Liver (tissue), 7 donors: ENCODE measurements at regions not wholly inside any gene's neighbourhood (a gene's known extent, or its start where the extent isn't known, plus 50 kb on each side); places are given as distances from the start of the nearest gene placed in this dataset.
A peak's percentile ranks its signal among the peaks of the same experiment; 100 is the strongest.

Experiments
- DNase-seq: peaks from one replicate; pipeline ENCODE4 v3.0.0-alpha.2; 2017; ENCODE audit warnings: low spot score
- H3K27ac ChIP-seq, 2 donors: one replicate each; pipeline ENCODE4 v1.7.0; 2013; ENCODE audit warnings: inconsistent platforms in 2 of 2, low read length in 2 of 2, control low read depth in 1 of 2, low read depth in 1 of 2, mild to moderate bottlenecking in 1 of 2
- H3K27me3 ChIP-seq, 4 donors: one replicate each; pipeline versions ENCODE4 v1.6.1 to v1.7.0; 2013; ENCODE audit warnings: low read length in 3 of 4, inconsistent platforms in 1 of 4, mild to moderate bottlenecking in 1 of 4, moderate library complexity in 1 of 4; ENCODE audit not compliant: control insufficient read depth in 4 of 4, insufficient read depth in 4 of 4
- H3K36me3 ChIP-seq, 4 donors: one replicate each; pipeline versions ENCODE4 v1.6.1 to v1.7.0; 2013; ENCODE audit warnings: low read length in 3 of 4, mild to moderate bottlenecking in 3 of 4, low read depth in 1 of 4, moderate library complexity in 1 of 4; ENCODE audit not compliant: control insufficient read depth in 4 of 4, insufficient read depth in 3 of 4
- H3K4me1 ChIP-seq, 4 donors: one replicate each; pipeline versions ENCODE4 v1.6.1 to v1.7.0; 2013; ENCODE audit warnings: low read length in 3 of 4, mild to moderate bottlenecking in 3 of 4, moderate library complexity in 1 of 4; ENCODE audit not compliant: control insufficient read depth in 4 of 4, insufficient read depth in 4 of 4
- H3K4me3 ChIP-seq, 3 donors: one replicate each; pipeline versions ENCODE4 v1.6.1 to v1.7.0; 2013; ENCODE audit warnings: low read length in 3 of 3, control low read depth in 1 of 3, low read depth in 1 of 3, mild to moderate bottlenecking in 1 of 3
- H3K9ac ChIP-seq, 2 donors: one replicate each; pipeline ENCODE4 v1.7.0; 2013; ENCODE audit warnings: low read length in 2 of 2, mild to moderate bottlenecking in 2 of 2, moderate library complexity in 2 of 2, control low read depth in 1 of 2, low read depth in 1 of 2
- H3K9me3 ChIP-seq, 4 donors: one replicate each; pipeline versions ENCODE4 v1.6.1 to v1.7.0; 2013; ENCODE audit warnings: low read length in 3 of 4; ENCODE audit not compliant: control insufficient read depth in 4 of 4
- EGR1 ChIP-seq, 2 donors: IDR thresholded peaks; 2 replicates each; pipeline ENCODE4 v1.6.1; 2016 to 2018; ENCODE audit warnings: antibody characterized with exemption in 2 of 2, low read depth in 2 of 2
- WGBS: extraction: QIAGEN DNeasy Blood & Tissue Kit; methylation state at CpG from one replicate; pipeline ENCODE4 v1.1.7; 2013; 5-methylcytosine and 5-hydroxymethylcytosine counted together
- TF ChIP-seq, protein P1 (sequence below): IDR thresholded peaks from 2 replicates; pipeline ENCODE4 v1.6.1; 2016; ENCODE audit warnings: antibody characterized with exemption, mild to moderate bottlenecking
- donor health status: healthy.
- donor health status: healthy.
- donor health status: healthy.
- donor health status: healthy.

DNA sequence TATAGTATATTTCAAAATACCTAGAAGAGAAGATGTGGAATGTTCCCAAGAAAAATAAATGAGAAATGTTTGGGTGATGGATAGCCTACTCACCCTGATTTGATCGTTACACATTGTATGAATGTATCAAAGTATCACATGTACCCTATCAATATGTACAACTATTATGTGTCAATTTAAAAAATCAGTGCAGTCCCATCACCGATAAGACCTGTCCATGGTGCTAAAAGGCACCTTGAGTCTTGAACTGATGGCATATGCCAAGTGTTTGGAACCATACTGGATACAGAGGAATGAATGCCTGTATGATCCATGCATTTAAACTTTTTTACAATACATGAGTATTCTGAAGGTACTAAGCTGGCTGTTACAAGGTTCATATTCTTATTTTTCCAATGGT, 50.2 kb upstream of the ZNF835 start:
- H3K27ac ChIP-seq: no peak overlapping the region

More for the DNA sequence above, 50.2 kb upstream of the ZNF835 start:
- WGBS: 57% methylated on average over 2 of the region's 2 CpGs
- no peaks in the 10 kb centered on the region for H3K4me1 ChIP-seq
- TF ChIP-seq, protein P1, sequence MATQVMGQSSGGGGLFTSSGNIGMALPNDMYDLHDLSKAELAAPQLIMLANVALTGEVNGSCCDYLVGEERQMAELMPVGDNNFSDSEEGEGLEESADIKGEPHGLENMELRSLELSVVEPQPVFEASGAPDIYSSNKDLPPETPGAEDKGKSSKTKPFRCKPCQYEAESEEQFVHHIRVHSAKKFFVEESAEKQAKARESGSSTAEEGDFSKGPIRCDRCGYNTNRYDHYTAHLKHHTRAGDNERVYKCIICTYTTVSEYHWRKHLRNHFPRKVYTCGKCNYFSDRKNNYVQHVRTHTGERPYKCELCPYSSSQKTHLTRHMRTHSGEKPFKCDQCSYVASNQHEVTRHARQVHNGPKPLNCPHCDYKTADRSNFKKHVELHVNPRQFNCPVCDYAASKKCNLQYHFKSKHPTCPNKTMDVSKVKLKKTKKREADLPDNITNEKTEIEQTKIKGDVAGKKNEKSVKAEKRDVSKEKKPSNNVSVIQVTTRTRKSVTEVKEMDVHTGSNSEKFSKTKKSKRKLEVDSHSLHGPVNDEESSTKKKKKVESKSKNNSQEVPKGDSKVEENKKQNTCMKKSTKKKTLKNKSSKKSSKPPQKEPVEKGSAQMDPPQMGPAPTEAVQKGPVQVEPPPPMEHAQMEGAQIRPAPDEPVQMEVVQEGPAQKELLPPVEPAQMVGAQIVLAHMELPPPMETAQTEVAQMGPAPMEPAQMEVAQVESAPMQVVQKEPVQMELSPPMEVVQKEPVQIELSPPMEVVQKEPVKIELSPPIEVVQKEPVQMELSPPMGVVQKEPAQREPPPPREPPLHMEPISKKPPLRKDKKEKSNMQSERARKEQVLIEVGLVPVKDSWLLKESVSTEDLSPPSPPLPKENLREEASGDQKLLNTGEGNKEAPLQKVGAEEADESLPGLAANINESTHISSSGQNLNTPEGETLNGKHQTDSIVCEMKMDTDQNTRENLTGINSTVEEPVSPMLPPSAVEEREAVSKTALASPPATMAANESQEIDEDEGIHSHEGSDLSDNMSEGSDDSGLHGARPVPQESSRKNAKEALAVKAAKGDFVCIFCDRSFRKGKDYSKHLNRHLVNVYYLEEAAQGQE: peak; percentile 59
- no peak for TF ChIP-seq EGR1 (IDR thresholded peaks at IDR 0.05; ENCODE audit: low read depth in 2 of 2)
- DNase-seq: no peak
- H3K36me3 ChIP-seq: no peaks in the 10 kb centered on the region
- no peak overlapping the region for H3K9ac ChIP-seq
- H3K9me3 ChIP-seq: peaks cover 0 to 8% (median 0%) of the 10 kb centered on the region in 4 donors
- no peak overlapping the region for H3K4me3 ChIP-seq
- H3K27me3 ChIP-seq: no peaks in the 10 kb centered on the region
